Left hindlimb (tissue), 1 donor: ENCODE measurements at regions not wholly inside any gene's neighbourhood (a gene's known extent, or its start where the extent isn't known, plus 50 kb on each side); places are given as distances from the start of the nearest gene placed in this dataset.
"Not testable (repeated sequence)": the region's sequence is repeated elsewhere in the genome, so short reads cannot be mapped to it uniquely, and the experiment has no call there.

Experiments used
- DNase-seq: peaks from one replicate; pipeline ENCODE4 v3.0.0-alpha.2; 2018

DNA sequence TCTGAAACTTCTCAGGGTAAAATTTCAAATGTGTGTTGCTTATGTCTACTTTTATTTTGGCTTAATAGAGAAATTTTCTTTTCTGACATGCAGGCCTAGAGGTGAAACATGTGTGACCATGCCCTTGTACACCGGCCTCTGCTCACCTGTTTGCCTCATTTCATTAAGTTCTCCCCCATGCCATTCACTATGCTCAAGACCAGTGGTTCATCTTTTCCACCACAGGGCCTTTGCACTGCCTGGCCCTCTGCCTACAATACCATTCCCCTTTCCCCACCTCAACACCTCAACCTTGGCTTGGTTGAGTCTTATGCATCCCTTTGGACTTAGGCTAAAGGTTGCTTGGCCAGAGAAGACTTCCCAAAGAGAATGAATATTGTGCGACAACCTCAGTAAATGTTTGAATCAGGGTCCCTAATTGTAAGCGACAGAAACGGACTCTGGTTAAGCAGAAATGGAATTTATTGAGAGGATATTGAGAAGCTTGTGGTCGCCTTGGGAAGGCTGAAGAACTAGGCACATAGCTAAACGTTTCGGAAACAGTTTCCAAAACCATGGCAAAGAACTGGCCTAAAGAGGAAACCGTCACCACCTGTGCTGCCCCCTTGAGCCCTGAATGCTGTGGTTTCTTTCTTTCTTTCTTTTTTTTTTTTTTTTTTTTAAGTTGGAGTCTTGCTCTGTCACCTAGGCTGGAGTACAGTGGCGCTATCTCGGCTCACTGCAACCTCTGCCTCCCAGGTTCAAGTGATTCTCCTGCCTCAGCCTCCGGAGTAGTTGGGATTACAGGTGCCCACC is 152.2 kb downstream of the SOX4 start:
- no peak for DNase-seq

GRCh38 chr6:21747441-21747840 is 153.9 kb downstream of the SOX4 start:
- DNase-seq = no peak

DNA sequence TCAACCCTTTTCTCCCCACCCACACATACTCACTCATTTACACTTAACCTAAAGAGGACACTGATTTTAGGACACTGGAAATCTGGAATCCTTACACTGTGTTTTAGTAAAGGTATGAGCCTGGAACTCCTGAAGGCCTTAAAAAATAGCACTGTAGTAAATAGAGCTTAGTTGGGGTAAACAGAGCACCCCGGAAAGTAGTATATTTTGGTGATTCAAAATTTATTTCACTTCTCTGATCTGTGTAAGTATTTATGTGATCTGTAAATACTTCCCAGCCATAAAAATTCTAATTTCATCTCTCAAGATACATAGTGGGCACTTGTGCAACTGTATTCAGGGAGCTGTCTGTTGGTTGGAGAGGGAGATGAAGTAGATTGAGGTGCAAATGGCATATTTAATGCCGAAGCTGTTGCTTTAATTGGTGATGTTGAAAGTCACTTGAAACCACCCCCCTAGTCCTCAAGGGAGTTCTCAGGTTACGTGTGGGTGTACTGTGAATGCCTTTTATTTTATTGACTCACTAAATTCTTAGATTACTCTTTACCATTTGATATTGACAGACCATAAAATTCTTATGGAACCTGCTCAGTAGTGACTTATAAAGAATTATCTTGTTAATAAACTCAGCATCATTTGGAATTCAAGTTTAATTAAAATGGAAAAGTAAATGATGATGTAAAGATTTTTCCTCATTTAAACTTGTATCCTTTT is 154.9 kb downstream of the SOX4 start:
- DNase-seq = no peak

DNA sequence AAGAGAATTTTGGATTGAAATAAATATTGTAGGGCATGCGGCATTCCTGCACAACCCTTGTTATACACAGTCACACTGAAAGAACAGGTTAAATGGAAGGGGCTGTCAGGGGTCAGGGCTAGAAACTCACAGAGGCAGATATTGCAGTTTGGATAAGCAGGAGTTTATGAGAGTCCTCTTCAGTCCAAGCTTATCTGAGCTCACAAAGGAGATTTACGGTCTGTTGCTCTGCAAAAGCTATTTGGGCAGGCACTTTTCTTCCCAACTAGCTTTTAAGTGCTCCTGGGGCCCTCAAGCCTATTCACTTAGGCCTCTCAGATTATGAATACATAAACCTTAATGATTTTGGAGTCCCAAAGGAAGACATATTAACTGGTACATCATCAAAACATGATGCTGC is 156.2 kb downstream of the SOX4 start:
- no peak for DNase-seq

DNA sequence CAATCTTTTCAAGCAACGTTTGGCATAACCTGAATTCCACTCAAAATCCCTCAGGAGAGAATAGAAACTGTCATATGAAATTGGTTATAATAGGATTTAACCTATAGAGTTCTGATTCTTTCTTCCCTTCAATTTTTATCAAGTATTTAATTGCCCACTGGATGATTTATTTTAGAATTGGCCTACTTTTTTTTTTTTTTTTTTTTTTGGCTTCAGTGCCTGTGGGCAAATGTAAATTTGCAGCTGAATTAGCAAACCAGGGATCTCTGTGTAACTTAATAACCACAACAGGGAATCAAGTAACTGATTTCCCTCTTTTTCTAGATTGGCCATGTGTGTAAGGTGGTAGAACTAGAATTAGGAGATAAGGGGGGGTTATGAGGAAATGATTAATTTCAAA is 157.0 kb downstream of the SOX4 start:
- DNase-seq = no peak

DNA sequence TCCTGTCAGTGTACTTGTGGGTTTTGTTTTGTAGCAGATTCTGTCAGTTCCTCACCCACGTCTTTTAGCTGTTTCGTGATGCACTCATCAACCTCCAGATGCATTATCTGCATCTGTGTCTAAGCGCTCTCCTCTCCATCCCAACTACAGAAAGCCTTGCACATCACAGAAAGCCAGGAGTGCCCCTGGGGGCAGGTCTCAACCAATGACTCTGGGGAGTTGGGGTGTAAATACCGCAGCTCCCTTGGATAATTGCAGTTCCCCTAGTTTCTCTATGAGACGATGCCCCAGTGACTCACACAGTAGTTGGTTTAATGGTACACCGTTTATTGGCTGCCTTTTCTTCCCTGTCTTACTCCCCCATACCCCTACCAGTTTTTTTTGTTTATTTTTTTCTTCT is 158.1 kb downstream of the SOX4 start:
- DNase-seq = no peak

DNA sequence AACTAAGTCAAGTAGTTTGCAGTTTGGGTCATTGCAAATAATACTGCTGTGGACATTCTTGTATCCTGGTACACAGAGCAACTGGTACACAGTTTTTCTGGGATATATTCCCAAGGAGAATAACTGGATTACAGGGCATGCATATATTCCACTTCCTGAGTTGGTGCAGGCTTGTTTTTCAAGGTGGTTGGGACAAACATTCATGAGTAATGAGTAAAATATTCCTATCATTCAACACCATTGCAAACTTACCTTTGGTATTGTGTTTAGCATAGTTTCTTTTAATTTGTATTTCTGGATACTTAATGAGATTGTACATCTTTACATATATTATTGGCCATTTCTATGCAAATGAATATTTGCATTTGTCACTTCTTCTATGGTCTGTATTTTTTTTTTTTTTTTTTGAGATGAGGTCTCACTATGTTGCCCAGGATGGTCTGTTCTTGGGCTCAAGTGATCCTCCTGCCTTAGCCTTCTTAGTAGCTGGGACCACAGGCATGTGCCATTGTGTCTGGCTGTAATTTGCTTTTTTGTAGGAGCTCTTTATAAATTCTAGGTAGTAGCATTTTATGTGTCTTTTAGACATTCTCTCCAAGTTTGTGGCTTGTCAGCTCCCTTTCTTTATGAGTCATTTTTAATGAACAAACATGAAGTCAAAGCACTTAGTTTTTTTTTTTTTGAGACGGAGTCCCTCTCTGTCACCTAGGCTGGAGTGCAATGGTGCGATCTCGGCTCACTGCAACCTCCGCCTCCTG is 158.7 kb downstream of the SOX4 start:
- DNase-seq = no peak

GRCh38 chr6:21753241-21754108 is 159.9 kb downstream of the SOX4 start:
- DNase-seq = no peak

DNA sequence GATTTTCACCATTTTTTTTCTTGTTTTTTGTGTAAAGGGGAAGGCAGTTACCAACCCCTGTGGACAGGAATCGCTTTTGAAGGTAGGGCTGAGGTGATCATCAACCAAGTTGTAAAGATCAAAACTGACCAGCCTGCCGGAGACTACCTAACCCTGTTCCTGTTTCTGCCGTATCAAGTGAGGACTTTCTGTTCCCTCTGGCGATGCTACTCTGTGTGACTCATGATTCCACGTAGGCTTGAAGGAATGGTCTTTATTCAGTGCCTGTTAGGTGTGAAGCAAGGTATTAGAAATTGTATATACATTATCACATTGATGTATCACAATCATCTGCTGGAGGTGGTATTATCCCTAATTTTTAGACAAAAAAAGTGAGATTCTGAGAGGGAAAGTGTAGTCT is 161.3 kb downstream of the SOX4 start:
- no peak for DNase-seq

- no peak for DNase-seq
These were observed 162.9 kb downstream of the SOX4 start for GRCh38 chr6:21756487-21756886.

GRCh38 chr6:21757392-21757791 is 163.8 kb downstream of the SOX4 start:
- DNase-seq = not testable (repeated sequence)

GRCh38 chr6:21759721-21760120 is 166.2 kb downstream of the SOX4 start:
- no peak for DNase-seq

DNA sequence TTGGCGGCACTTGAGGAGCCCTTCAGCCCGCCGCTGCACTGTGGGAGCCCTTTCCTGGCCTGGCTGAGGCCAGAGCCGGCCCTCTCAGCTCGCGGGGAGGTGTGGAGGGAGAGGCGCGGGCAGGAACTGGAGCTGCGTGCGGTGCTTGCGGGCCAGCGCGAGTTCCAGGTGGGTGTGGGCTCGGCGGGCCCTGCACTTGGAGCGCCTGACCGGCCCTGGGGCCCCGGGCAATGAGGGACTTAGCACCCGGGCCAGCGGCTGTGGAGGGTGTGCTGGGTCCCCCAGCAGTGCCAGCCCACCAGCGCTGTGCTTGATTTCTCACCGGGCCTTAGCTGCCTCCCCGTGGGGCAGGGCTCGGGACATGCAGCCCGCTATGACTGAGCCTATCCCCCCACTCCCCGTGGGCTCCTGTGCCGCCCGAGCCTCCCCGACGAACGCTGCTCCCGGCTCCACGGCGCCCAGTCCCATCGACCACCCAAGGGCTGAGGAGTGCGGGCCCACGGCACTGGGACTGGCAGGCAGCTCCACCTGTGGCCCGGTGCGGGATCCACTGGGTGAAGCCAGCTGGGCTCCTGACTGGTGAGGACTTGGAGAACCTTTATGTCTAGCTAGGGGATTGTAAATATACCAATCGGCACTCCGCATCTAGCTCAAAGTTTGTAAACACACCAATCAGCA is 167.6 kb downstream of the SOX4 start:
- not testable (repeated sequence) for DNase-seq

DNA sequence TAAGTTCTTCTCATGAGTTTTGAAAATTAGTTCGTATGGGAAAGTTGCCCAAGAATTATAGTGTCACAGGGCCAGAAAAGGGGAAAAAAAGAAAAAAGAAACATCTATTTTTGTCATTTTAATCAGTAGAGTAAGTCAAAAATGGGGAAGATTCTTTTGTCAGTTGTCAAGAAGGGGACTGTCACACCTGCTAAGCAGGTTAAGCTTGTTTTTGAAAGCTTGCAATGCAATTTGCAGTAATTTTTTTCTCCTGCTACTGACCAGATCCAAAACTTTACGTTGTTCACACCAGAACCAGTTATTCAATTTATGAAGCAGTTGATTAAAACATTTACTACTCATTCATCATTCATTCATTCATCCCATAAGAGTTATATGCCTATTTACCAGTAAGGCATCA is 171.4 kb downstream of the SOX4 start:
- DNase-seq = no peak

- no peak for DNase-seq
These were observed 174.5 kb downstream of the SOX4 start for GRCh38 chr6:21767891-21768648.

GRCh38 chr6:21769405-21769861 is 175.9 kb downstream of the SOX4 start:
- DNase-seq = peak; percentile 59

GRCh38 chr6:21769968-21770367 is 176.4 kb downstream of the SOX4 start:
- DNase-seq = no peak

DNA sequence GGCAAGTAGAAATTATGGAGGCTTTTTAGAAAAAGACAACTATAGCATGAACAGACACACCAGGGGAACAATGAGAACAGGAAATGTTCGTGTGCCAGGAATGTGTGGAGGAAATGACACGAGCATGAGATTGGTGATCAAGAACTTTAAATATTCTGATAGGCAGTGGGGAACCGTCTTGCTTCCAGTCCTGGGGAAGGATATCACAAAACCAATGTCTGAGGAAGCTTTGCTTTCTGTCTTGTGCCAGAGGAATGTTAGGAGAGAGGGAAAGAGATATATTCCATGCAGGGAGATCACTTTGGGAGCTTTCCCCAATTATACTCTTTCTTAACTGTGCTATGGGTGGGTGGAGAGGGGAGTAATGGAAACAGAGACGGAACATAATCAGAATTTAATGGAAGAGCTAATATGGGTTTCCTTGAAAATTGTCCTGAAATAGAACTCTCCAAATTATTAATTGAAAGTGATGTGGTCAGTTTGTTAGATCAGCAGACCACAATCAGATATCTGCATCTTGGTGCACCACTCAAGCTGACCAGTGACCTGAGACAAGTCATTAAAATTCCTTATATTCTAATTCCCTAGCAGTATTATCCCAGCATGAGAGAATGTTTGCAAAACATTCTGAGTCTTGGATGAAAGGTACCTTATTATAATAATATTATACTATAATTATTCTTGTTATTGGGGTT is 178.2 kb downstream of the SOX4 start:
- no peak for DNase-seq

- no peak for DNase-seq
These were observed 178.9 kb downstream of the SOX4 start for GRCh38 chr6:21772477-21772876.

DNA sequence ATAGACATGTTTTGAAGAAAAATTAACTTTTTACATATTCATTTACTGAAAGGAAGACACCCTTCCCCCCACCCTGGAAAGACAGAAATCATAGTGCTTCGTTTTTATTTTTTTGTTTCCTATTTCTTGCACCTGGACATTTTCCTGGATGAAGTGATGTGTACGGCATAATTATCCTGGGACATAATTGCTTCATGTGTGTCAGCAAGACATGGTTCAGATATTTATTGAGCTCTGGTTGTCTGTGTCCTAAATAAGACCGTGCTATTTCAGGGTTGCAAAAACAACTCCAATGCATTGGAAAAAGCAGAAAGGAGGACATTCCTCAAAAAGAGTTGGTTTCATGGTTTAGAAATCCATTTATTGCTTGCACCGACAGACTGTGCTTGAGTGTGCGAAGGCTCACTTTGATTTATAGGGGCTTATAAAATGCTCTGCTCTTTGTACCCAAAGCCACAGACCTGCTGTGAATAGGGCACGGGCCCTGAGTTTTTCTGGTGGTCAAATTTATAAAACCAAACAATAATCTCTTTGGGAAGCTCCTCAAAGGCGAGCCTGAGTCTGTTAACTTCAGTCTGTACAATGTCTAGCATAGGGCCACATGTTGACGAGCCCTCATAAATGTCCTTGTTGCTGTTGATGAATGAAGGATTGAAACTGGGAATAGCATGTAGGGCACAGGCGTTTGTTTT is 179.5 kb downstream of the SOX4 start:
- no peak for DNase-seq
